AG10803 (cell line): ENCODE measurements at regions not wholly inside any gene's neighbourhood (a gene's known extent, or its start where the extent isn't known, plus 50 kb on each side); places are given as distances from the start of the nearest gene placed in this dataset.

Experiments
- DNase-seq: peaks from one replicate; pipeline ENCODE4 v3.0.0; 2010; ENCODE audit warnings: low read depth
- H3K4me3 ChIP-seq: 2 replicates; pipeline ENCODE4 v1.5.1; 2011; ENCODE audit warnings: mild to moderate bottlenecking, low read length, control low read depth
- CTCF ChIP-seq: conservative IDR thresholded peaks from 2 replicates; pipeline ENCODE4 v1.5.1; 2011; ENCODE audit warnings: mild to moderate bottlenecking, low read length, control low read depth, inconsistent platforms

DNA sequence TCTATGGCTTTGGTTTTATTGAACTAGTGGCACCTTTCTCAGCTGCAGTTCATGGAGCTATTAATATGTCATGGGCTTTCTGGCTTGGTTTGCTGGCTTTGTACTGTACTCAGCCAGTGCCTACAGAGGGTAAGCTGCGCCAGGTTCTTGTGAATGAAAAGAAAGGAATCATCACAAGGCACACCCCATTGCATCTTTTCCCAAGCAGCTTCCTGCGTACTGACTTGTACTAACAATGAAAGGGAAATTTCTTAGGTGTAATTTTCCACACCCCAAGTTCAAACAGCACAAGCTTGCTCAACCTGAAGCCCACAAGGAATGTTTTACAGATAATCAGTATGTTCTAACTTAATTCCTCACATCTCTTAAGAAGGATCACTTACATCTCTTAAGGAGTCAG lies 78.0 kb upstream of the TNFSF18 start:
- no peak for DNase-seq
- TF ChIP-seq CTCF = no peak
- no peak overlapping the region for H3K4me3 ChIP-seq

DNA sequence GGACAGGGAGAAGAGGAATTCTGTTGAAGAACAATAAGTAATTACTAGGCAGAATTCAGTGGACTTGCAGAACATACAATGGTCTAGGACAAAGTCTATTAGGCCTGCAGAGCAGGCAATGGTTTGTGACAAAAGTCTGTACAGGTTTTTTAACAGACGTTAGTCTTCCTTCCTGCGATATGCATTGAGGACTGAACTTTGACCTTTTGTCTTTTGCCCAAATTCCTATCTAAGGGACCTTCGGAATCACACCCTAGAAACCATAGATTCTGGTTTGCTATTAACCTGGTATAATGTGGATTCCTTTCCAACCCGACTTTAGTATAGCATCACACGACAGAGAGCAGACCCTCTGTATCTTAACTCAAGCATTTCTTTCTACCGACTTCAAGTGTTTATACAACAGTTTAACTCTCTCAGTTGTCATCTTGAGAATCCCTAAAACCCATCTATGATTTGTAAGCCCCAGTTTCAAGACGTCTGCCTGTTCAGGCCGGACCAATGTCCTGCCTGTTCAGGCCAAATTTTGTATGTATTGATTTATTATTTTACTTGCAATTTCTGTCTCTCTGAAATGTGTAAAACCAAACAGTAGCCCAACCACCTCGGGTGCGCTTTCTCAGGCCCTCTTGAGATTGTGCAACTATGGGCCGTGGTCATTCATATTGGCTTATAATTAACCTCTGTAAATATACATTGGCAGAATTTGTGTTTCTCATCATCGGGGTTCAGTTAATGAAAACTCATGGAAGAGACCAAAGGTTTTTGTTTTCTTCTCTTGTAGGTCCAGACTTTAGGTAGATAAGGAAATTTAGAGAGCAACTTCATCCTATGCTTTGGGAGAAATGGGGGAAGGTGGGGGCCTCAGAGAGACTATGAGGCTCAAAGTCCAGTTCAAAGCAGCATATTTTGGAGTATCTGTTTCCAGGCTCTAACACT lies 76.9 kb upstream of the TNFSF18 start:
- no peak overlapping the region for H3K4me3 ChIP-seq
- DNase-seq = no peak
- no peak for TF ChIP-seq CTCF

- no peak for DNase-seq
- TF ChIP-seq CTCF = no peak
- H3K4me3 ChIP-seq = no peak overlapping the region
Measured at GRCh38 chr1:173126421-173126820, 75.7 kb upstream of the TNFSF18 start.

- H3K4me3 ChIP-seq = peak overlapping the region; percentile 45
- no peak for TF ChIP-seq CTCF
- peak; percentile 94 for DNase-seq
Measured at GRCh38 chr1:173122958-173123852, 72.5 kb upstream of the TNFSF18 start.

DNA sequence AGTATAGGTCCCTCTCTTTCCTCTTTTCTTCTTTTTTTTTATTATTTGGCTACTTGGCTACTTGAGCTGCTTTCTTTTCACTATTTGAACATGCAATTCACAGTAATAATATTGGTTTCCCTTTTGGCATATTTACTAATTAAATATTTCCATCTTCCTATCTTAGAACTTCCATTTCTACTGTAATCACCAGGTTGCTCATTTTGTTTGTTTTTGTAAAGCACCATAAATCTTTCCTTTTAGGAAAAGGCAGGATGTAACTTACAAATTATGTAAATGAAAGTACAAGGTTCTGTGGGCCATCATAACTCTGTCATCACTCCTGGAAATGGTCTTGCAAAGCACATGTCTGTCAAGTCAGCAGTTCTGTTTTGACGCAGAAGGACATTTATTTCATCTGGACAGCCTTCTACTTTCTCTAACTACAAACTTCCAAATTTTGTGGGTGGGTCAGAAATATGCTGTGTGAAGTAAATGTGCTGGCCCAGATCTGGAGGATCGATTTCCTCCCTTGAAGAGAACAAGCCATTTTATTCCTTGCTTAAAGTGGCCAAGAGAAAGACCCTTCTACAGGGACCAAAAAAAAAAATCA lies 71.7 kb upstream of the TNFSF18 start:
- TF ChIP-seq CTCF = no peak
- peak; percentile 35 for DNase-seq
- H3K4me3 ChIP-seq = peak overlapping the region; percentile 45

DNA sequence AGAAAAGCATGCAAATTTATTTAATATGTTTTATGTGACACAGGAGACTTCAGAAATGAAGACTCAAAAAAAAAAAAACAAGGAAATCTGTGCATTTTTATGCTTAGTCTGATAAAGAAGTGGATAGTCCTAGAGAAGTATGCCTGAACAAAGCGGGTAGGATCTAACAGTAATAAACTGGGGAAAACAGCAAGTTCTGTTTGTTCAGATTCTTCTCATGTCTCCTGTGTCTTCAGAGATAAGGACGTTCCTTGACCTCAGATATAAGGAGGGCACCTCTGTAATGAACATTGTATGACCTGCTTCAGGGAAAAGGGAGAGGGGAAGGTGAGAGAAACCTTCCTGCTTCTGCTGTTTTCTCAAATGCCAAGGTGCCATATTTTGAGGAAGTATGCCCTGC lies 67.7 kb upstream of the TNFSF18 start:
- no peak for DNase-seq
- TF ChIP-seq CTCF = no peak
- no peak overlapping the region for H3K4me3 ChIP-seq
